Endodermal cell (in vitro differentiated cells): ENCODE measurements at regions not wholly inside any gene's neighbourhood (a gene's known extent, or its start where the extent isn't known, plus 50 kb on each side); places are given as distances from the start of the nearest gene placed in this dataset.

Experiments
- DNase-seq: peaks from one replicate; pipeline ENCODE4 v3.0.0-alpha.2; 2017
- H3K27ac ChIP-seq: 2 replicates; pipeline ENCODE4 v1.5.1; 2013; ENCODE audit warnings: mild to moderate bottlenecking, low read depth, low read length, moderate library complexity
- H3K27me3 ChIP-seq: 2 replicates; pipeline ENCODE4 v1.6.1; 2013; ENCODE audit warnings: mild to moderate bottlenecking, low read length, moderate library complexity; ENCODE audit not compliant: insufficient read depth, control insufficient read depth, poor library complexity, severe bottlenecking
- H3K36me3 ChIP-seq: 2 replicates; pipeline ENCODE4 v1.7.0; 2013; ENCODE audit warnings: mild to moderate bottlenecking, low read length, moderate library complexity; ENCODE audit not compliant: control insufficient read depth, insufficient read depth
- H3K4me1 ChIP-seq: one replicate; pipeline ENCODE4 v1.7.0; 2013; ENCODE audit warnings: low read length; ENCODE audit not compliant: control insufficient read depth, insufficient read depth
- H3K4me3 ChIP-seq: 2 replicates; pipeline ENCODE4 v1.5.1; 2013; ENCODE audit warnings: mild to moderate bottlenecking, low read length, moderate library complexity
- H3K9ac ChIP-seq: 2 replicates; pipeline ENCODE4 v1.6.1; 2013; ENCODE audit warnings: mild to moderate bottlenecking, low read length, moderate library complexity; ENCODE audit not compliant: poor library complexity, severe bottlenecking; ENCODE audit errors: extremely low read depth
- H3K9me3 ChIP-seq: 2 replicates; pipeline ENCODE4 v1.6.1; 2013; ENCODE audit warnings: mild to moderate bottlenecking, low read length, moderate library complexity; ENCODE audit not compliant: control insufficient read depth
- H3K27ac Mint-ChIP-seq: 2 replicates; pipeline ENCODE4 v1.8.0; 2020; ENCODE audit warnings: mixed read lengths
- H3K27me3 Mint-ChIP-seq: 2 replicates; pipeline ENCODE4 v1.8.0; 2021; ENCODE audit warnings: mild to moderate bottlenecking, mixed read lengths; ENCODE audit not compliant: insufficient read depth
- H3K36me3 Mint-ChIP-seq: 2 replicates; pipeline ENCODE4 v1.8.0; 2020; ENCODE audit warnings: low read depth, mixed read lengths
- H3K4me1 Mint-ChIP-seq: 2 replicates; pipeline ENCODE4 v1.8.0; 2020; ENCODE audit warnings: mixed read lengths
- H3K4me3 Mint-ChIP-seq: 2 replicates; pipeline ENCODE4 v1.8.0; 2020; ENCODE audit warnings: mild to moderate bottlenecking, moderate library complexity, mixed read lengths
- H3K9me3 Mint-ChIP-seq: 2 replicates; pipeline ENCODE4 v1.8.0; 2020; ENCODE audit warnings: mild to moderate bottlenecking, mixed read lengths
- CTCF ChIP-seq: fragments of 200-600 bp; sonication (generic); conservative IDR thresholded peaks from 2 replicates; pipeline ENCODE4 v1.5.0; 2021; ENCODE audit warnings: antibody characterized with exemption, mild to moderate bottlenecking
- WGBS, 2 experiments: methylation state at CpG; one replicate each; pipeline versions ENCODE4 v1.1.5 to v1.1.7; 2013; ENCODE audit warnings: missing lambda C conversion rate in 2 of 2, mixed read lengths in 1 of 2; ENCODE audit not compliant: insufficient coverage in 1 of 2, insufficient read length in 1 of 2; 5-methylcytosine and 5-hydroxymethylcytosine counted together

- no peaks in the 10 kb centered on the region for H3K27me3 Mint-ChIP-seq
- H3K9ac ChIP-seq, result no peak overlapping the region
- no peak for TF ChIP-seq CTCF
- DNase-seq, result no peak
- H3K4me1 Mint-ChIP-seq, result no peaks in the 10 kb centered on the region
- H3K9me3 Mint-ChIP-seq, result peaks cover 9% of the 10 kb centered on the region
- H3K4me3 ChIP-seq, result no peak overlapping the region
- H3K4me1 ChIP-seq, result no peaks in the 10 kb centered on the region
- no peak overlapping the region for H3K4me3 Mint-ChIP-seq
- H3K36me3 Mint-ChIP-seq, result peaks cover 2% of the 10 kb centered on the region
- no peaks in the 10 kb centered on the region for H3K27me3 ChIP-seq
- H3K27ac ChIP-seq, result no peak overlapping the region
- WGBS, 2 experiments, result 91 to 100% methylated on average over 2 to 4 of the region's 4 CpGs
- H3K9me3 ChIP-seq, result no peaks in the 10 kb centered on the region
- H3K27ac Mint-ChIP-seq, result no peak overlapping the region
- H3K36me3 ChIP-seq, result no peaks in the 10 kb centered on the region
Observed at GRCh38 chr4:125187226-125188176, 127.3 kb upstream of the FAT4 start.

GRCh38 chr4:125184116-125184515 is 130.6 kb upstream of the FAT4 start:
- WGBS, 2 experiments, result 91 to 92% methylated on average over 2 to 3 of the region's 3 CpGs
- Histone ChIP-seq H3K9ac (no peak overlapping the region), H3K27me3 (no peaks in the 10 kb centered on the region), H3K4me1 (no peaks in the 10 kb centered on the region), H3K9me3 (no peaks in the 10 kb centered on the region), H3K36me3 (no peaks in the 10 kb centered on the region), H3K4me3 (no peak overlapping the region), H3K27ac (no peak overlapping the region)
- H3K4me1 Mint-ChIP-seq, result no peaks in the 10 kb centered on the region
- H3K36me3 Mint-ChIP-seq, result no peaks in the 10 kb centered on the region
- H3K27ac Mint-ChIP-seq, result no peak overlapping the region
- H3K9me3 Mint-ChIP-seq, result no peaks in the 10 kb centered on the region
- TF ChIP-seq CTCF, result no peak
- DNase-seq, result no peak
- H3K27me3 Mint-ChIP-seq, result no peaks in the 10 kb centered on the region
- H3K4me3 Mint-ChIP-seq, result no peak overlapping the region

GRCh38 chr4:125181804-125182203 is 133.0 kb upstream of the FAT4 start:
- Histone ChIP-seq H3K4me1 (no peaks in the 10 kb centered on the region), H3K4me3 (no peak overlapping the region), H3K9me3 (no peaks in the 10 kb centered on the region), H3K36me3 (no peaks in the 10 kb centered on the region), H3K9ac (no peak overlapping the region), H3K27ac (no peak overlapping the region), H3K27me3 (no peaks in the 10 kb centered on the region)
- Mint-ChIP-seq H3K27ac (no peak overlapping the region), H3K36me3 (no peaks in the 10 kb centered on the region), H3K4me3 (no peak overlapping the region), H3K9me3 (no peaks in the 10 kb centered on the region), H3K4me1 (no peaks in the 10 kb centered on the region), H3K27me3 (no peaks in the 10 kb centered on the region)
- no peak for TF ChIP-seq CTCF
- no peak for DNase-seq
- WGBS, 2 experiments, result 91 to 96% methylated on average over 3 of the region's 3 CpGs
